Activated effector memory CD4-positive, alpha-beta T cell treated with anti-CD3 and anti-CD28 coated beads, Interleukin-2, amount 50 U/mL, for 16 hours (primary cell): ENCODE measurements at regions not wholly inside any gene's neighbourhood (a gene's known extent, or its start where the extent isn't known, plus 50 kb on each side); places are given as distances from the start of the nearest gene placed in this dataset.
"Not testable (repeated sequence)": the region's sequence is repeated elsewhere in the genome, so short reads cannot be mapped to it uniquely, and the experiment has no call there.

Experiments
- DNase-seq: peaks from one replicate; pipeline ENCODE4 v3.0.0-alpha.2; 2020

DNA sequence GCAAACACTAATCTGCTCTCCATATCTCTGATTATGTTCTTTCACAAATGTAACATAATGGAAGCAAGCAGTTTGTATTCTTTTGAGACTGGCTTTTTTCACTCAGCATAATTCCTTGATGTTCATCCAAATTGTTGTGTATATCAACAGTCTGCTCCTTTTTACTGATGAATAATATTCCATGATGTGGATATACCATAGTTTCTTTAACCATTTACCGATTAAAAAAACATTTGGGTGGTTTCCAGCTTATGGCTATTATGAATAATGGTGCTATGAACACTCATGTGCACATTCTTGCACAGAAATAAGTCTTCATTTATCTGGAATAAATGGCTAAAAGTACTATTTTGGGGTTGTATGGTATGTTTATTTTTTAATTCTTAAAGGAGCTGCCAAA, 708.9 kb downstream of the RFPL4B start:
- DNase-seq = no peak

DNA sequence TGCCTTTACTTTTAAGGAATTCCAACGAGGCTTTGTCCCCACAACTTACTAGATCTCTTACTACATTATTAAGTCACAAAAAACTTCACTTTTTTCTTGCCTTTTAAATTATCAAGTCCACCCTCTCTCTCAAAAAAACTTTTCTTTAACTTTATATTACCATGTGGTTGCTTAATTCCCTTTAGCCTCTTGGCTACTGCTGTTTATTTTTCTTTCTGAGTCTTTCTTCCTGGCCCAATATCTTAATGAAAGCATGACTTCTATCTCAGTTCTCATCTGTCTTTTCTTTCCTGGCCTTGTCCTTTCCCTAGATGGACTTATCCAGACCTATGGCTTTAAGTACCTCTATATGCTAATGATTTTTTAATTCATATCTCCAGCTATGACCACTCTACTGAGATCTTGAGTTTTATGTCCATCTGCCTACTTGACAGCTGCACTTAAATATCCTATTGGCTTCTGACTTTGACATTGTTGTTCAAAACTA, 710.5 kb downstream of the RFPL4B start:
- no peak for DNase-seq

DNA sequence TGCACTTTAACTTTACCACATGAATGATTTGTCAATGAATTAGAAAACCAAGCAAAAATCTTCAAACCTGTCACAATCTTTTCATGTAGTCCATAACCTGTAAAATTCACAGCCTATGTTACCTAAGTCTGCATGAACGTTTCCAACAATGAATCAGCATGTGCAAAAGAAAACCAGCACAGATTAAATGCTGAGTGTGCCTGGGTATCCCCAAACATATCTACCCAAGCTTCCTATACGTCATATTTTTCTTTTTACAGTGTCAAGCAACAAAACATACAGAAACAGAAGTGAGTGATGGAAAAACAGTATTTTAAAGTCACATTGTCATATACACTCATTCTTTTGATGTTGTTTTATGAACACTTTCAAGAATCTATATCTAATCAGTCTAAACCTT, 713.5 kb downstream of the RFPL4B start:
- DNase-seq = no peak

DNA sequence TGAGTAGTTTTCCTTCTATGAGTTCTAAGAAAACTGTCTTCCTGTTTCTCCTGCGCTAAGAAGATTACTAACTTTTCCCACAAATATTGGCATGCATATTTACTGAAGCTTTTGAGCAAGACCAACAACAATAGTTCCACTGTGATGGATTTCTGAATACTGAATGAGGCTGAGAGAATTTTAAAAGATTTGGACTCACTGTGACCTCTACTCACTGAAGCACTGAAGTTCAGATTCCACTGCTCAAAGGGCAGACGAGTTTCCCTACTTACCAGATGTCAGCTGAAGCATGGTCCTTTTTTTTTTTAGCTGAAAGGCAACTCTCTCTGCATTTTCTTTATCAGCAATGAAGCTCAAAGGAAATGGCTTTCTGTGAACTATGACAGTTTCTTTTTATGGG, 718.5 kb downstream of the RFPL4B start:
- no peak for DNase-seq

DNA sequence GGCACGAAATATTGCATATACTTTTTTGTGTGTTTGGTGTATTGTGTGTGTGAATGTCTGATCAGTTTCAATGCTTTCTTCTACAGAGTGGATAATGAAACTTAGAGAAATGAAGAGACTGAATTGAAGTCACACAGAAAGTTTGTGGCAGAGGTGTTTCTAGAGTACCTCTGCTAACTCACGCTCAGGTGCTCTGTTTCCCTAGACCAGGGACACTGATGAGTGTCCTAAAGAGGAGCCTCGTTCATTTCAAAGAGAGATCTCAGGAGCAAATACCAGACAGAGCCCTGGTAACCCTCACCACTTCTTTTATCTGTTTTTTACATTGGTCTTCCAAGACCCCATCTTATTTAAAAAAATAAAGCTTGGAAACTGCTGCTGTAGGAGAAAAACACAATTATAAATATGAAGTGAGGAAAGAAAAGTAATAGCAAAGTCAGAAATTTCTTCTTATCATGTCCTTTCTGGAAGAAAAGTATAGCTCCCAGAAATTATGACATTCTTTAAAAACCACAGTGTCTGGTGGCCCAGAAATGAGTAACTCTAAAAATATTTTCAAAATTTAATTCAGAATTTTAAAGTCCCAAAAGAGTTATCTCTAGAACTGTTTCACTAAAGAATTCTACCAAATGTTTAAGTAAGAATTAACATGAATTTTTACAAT, 720.6 kb downstream of the RFPL4B start:
- no peak for DNase-seq

DNA sequence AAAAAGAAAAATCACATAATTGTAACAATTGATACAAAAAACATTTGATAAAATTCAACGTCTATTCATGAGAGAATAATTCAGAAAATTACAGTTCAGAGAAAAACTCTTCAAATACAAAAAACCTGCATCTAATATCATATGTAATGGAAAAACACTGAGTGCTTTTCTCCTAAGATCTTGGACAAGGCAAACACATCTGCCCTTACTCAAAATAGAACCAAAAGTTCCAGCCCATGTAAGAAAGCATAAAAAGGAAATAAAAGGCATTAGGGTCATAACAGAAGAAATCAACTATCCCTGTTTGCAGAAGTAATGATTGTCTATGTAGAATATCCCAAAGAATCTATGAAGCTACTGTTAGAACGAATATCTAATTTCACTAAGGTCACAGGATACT, 721.4 kb downstream of the RFPL4B start:
- DNase-seq = no peak

DNA sequence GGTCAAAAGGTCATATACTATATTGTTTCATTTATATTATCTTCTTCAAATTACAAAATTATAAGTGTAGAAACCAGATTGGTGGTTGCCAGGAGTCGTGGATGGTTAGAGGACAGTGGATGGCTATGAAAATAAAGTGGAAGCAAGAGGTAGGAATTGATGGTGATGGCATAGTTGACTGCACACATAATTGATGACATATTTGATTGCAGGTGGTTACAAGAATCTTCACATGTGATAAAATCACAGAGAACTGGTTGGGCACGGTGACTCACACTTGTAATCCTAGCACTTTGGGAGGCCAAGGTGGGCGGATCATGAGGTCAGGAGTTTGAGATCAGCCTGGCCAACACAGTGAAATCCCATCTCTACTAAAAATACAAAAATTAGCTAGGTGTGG, 723.6 kb downstream of the RFPL4B start:
- DNase-seq = not testable (repeated sequence)

GRCh38 chr6:113073611-113074191, 726.6 kb downstream of the RFPL4B start:
- no peak for DNase-seq

GRCh38 chr6:113076116-113076515, 729.0 kb downstream of the RFPL4B start:
- no peak for DNase-seq

- DNase-seq = no peak
Observed at GRCh38 chr6:113076816-113077215, 729.7 kb downstream of the RFPL4B start.

- DNase-seq = no peak
Observed at GRCh38 chr6:113077794-113078193, 730.7 kb downstream of the RFPL4B start.

GRCh38 chr6:113078791-113079190, 731.7 kb downstream of the RFPL4B start:
- DNase-seq = no peak

GRCh38 chr6:113082745-113083144, 735.6 kb downstream of the RFPL4B start:
- no peak for DNase-seq

DNA sequence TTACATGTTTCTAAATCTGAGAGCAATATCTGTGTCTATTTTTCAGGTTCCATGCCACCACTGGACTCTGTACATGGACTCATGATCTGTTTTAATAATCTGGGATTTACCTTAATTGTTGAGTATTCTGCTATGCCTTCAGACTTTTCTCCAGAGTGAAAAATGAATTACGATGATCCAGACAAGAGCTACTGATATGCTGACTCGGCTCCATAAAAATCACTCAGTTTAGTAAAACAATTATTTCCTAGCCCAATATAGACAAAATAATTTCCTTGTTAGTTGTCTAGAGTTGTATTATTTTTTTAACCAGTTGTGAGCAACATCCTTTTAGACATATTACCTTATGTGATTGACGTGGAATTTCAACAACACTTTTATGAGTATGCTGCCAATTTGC, 736.8 kb downstream of the RFPL4B start:
- no peak for DNase-seq

- no peak for DNase-seq
Observed at GRCh38 chr6:113089056-113089455, 741.9 kb downstream of the RFPL4B start.

DNA sequence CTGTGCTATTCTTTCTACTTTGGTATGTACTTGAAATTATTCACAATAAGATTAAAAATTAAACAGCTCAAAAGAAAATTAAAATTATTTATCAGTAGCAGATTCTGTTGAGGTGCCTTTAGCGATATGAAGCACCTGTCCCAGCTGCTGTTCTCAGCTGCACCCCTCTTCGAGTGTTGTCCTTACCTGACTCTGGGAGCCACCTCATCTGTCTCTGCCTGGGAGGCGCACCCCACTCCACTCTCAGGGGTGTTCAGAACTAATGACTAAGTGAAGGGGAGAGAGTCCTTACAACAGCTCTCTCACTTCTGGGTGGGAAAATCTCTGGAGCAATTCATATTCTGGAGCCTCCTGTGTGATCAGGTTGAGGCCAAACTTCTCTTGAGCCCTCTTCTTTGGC, 745.7 kb downstream of the RFPL4B start:
- no peak for DNase-seq

DNA sequence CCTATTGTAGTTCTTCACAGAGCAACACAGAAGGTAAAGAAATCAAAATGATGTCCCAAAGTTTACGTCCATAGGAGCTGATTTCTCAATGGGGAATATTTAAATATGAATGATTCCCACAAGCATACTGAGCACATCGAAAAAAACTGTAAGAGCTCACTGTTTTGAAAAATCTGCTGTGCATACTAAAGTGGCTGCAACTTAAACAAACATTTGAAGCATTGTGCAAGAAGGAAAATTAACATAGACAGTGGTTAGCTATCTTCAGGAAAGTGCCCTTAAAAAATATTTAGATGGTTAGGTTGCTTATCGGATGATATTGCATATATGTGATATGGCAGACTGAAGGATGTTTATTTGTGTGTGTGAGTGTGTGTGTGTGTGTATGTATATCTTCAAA, 747.6 kb downstream of the RFPL4B start:
- DNase-seq = no peak

GRCh38 chr6:113095841-113096240, 748.7 kb downstream of the RFPL4B start:
- no peak for DNase-seq

GRCh38 chr6:113102761-113103160, 754.4 kb upstream of the MARCKS start:
- no peak for DNase-seq

GRCh38 chr6:113103634-113104361, 753.3 kb upstream of the MARCKS start:
- DNase-seq = no peak

- DNase-seq = no peak
Observed at GRCh38 chr6:113104541-113104940, 752.6 kb upstream of the MARCKS start.

DNA sequence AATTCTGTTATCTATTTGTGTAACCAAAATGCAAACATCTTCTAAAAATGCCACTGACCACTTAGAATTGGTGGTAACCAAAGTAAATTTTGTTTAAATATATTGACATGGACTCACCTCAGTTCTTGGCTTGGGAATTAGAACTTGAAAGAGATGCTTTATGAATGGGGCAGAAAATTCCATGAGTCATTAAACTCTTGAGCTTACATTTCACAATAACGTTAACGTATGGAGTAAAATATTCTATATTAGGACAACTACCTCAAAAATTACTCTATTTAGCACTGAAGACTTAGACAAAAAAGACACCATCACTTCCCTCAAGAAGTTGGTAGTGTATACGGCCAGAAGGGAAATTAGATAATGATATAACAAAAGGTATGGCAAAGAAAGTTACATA, 752.2 kb upstream of the MARCKS start:
- no peak for DNase-seq

GRCh38 chr6:113110211-113110610, 746.9 kb upstream of the MARCKS start:
- no peak for DNase-seq

- no peak for DNase-seq
Observed at GRCh38 chr6:113111550-113111949, 745.6 kb upstream of the MARCKS start.
